Iris pigment epithelial cell (primary cell): ENCODE measurements at regions not wholly inside any gene's neighbourhood (a gene's known extent, or its start where the extent isn't known, plus 50 kb on each side); places are given as distances from the start of the nearest gene placed in this dataset.

Source experiments
- DNase-seq: peaks from one replicate; pipeline ENCODE4 v3.0.0-alpha.2; 2011; ENCODE audit warnings: low read depth

DNA sequence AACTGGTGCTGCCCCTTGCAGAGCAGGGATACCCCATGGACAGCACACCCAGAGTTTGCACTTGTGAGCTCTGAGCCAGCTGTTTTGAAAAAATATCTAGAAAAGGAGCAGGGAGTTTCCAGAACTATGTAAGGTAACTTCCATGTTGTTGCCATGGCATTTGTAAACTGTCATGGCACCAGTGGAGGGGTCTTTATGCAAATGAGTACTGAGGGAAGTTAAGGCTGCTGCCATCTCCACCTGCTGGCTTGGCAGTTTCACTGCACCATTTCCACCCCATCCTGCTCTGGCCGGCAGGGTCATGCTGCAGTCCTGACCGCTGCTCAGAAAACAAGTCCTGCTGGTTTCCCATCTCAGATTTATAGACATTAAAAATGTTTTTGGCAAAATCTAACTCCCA, 52.3 kb upstream of the SNTG2 start:
- no peak for DNase-seq

DNA sequence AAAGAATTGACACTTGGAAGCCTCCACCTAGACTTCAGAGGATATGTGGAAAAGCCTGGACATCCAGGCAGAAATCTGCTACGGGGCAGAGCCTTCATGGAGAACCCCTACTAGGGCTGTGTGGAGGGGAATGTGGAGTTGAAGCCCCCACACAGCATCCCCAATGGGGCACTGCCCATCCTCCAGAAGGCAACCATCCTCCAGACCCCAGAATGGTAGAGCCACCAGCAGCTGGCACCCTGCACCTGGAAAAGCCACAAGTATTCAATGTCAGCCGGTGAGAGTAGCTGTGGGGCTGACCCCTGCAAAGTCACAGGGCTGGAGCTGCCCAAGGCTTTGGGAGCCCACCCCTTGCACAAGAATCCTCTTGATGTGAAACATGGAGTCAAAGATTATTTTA, 53.6 kb upstream of the SNTG2 start:
- DNase-seq: no peak

DNA sequence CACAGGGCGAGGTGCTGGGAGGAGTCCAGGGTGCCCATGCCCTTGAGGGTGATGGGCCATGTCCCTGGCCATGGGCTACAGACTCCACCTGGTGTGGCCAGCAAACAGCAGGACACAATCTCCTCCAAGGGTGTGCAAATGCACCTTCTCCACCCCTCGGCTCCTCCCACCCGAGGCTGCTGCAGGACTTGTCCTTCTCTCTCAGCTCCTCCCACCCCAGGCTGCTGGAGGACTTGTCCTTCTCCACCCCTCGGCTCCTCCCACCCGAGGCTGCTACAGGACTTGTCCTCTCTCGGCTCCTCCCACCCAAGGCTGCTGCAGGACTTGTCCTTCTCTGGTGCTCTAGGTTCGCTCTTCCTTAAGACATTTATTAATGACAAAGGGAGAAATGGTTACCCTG, 57.3 kb upstream of the SNTG2 start:
- DNase-seq: no peak

GRCh38 chr2:892892-893291, 57.8 kb upstream of the SNTG2 start:
- no peak for DNase-seq

DNA sequence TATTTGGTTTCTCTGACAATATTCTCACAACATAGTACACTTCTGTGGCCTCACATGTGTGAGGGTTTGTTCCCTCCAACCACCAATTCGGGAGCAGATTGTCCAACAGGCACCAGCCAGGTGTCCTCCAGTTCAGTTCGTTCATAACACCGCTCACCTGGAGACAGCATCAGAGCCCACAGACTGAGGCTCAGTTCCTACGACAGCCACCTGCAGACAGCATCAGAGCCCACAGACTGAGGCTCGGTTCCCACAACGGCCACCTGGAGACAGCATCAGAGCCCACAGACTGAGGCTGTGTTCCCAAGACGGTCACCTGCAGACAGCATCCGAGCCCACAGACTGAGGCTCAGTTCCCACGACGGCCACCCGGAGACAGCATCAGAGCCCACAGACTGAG, 58.2 kb upstream of the SNTG2 start:
- no peak for DNase-seq

GRCh38 chr2:891734-892133, 58.9 kb upstream of the SNTG2 start:
- DNase-seq: no peak

- no peak for DNase-seq
Observed at GRCh38 chr2:890791-891190, 59.9 kb upstream of the SNTG2 start.

- no peak for DNase-seq
Observed at GRCh38 chr2:890214-890613, 60.4 kb upstream of the SNTG2 start.

DNA sequence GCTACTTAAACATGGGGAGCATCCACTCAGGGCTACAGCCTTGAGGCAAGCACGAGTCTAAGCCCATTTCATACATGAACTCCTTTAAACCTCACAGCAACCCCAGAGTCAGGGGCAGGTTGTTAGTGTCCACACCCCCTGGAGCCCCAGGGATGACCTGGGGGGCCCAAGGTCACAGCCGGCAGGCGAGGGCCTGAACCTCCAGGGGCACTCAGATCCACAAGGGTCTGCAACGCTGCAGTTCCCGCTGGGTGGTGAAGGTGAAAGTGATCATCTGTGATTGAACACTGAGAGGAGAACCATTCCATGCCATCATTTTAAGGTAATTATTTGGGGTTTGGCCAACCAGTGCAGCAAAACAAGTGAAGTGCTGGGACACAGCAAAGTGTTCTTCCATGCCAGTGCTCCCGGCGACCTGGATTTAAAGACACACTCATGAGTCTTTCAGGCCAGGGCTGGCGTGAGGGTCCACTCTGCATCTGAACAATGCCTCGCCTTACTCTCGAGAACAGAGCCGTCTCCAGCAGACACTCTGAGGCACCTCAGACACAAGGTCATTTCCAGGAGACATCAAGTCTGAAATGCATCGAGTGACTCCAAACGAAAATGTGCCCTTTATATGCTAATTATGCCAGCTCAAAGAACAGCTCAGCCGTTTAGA, 61.6 kb upstream of the SNTG2 start:
- no peak for DNase-seq

GRCh38 chr2:888211-888801, 62.3 kb upstream of the SNTG2 start:
- DNase-seq: no peak

GRCh38 chr2:887639-888038, 63.0 kb upstream of the SNTG2 start:
- DNase-seq: no peak

DNA sequence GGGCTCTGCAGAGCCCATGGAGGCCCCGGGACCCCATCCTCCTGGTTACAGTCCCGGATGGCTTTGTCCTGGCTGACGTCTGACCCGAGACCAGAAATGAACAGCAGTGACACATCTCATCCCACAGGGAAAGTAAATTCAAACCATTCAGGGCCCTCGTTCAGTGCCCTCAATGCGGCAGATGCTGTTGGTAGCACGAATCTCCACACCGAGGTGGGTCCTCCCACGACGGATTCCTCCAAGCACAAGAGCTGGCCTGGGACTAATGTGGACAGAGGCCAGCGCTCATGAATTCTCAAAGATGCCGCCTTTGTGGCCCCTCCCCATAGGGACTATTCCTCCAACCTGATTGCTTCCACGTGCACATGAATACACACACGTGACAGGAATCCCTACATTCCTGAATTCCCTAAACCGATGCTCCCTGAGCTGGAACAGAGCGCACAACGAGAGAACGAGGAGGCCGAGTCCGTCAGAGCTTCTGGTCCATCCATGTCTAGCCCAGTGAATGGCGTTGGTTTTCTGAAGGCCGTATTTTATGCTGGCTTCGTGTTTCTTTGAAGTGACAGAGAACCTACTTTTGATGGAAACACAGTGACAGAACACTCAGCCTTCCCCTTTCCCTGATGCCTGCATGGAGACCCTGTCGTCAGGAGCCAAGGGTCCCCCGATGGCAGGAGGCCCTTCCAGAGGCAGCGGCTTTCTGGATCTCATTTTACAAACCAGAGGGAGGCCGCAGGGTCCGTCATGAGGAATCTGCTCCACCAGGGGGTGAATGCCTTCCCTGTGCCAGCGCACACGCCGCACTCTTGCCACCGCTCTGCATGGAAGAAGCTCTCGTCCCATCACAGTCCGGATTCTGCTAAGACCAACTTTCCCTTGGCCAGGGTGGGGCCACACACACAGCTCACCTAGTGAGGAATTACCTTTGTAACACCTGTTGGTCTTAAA, 64.3 kb upstream of the SNTG2 start:
- DNase-seq: no peak

DNA sequence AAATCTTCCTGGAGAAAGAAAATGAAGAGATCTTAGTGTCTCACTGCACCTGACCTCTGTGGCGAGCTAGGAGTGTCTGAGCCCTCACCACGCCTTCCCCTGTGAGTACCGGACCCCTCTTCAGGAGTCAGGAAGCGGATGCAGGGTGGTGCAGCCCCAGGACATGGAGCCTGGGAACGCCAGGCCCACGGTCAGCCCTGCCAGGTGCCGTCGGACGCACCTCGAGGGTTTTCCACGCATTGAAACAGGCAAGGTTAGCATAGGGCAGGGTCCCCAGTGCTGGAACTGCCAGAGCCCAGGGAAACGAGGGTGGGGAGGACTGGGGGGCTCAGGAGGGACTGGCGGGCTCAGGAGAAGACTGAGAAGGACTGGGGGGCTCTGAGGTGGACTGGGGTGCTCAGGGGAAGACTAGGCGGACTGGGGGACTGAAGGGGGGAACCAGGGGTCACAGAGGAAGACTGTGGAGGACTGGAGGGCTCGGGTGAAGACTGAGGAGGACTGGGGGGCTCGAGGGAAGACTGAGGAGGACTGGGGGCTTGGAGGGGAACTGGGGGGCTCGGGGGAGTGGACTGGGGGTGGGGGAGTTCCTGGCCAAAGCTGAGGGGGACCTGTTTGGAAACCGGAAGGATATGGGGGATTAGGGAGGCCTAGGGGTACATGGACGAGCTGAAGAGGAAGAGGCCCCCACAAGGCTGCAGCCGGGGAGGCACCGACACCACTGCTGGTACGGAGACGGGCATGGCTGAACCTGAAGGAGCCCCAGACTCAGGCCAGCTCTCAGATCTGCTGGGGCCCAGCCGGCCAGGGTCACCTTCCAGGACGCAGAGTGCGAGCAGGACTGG, 65.2 kb upstream of the SNTG2 start:
- DNase-seq: no peak

GRCh38 chr2:883803-884748, 66.6 kb upstream of the SNTG2 start:
- no peak for DNase-seq

DNA sequence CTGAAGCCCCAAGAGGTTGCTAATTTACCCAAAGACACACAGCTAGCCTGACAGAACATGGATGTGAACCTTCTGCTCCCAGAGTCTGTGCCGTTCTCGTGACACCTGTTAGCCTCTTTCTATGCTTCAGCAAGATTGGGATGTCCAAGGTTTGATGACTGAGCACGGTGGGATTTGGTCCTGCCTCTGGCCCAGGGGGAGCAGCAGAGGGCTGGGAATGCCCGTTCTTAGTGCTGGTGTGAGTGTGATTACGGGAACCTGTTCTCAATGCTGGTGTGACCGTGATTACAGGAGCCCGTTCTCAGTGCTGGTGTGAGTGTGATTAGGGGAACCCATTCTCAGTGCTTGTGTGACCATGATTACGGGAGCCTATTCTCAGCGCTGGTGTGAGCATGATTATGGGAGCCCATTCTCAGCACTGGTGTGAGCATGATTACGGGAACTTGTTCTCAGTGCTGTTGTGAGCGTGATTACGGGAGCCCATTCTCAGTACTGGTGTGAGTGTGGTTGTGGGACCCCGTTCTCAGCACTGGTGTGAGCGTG, 67.3 kb upstream of the SNTG2 start:
- no peak for DNase-seq

GRCh38 chr2:881204-881918, 69.3 kb upstream of the SNTG2 start:
- DNase-seq: no peak

DNA sequence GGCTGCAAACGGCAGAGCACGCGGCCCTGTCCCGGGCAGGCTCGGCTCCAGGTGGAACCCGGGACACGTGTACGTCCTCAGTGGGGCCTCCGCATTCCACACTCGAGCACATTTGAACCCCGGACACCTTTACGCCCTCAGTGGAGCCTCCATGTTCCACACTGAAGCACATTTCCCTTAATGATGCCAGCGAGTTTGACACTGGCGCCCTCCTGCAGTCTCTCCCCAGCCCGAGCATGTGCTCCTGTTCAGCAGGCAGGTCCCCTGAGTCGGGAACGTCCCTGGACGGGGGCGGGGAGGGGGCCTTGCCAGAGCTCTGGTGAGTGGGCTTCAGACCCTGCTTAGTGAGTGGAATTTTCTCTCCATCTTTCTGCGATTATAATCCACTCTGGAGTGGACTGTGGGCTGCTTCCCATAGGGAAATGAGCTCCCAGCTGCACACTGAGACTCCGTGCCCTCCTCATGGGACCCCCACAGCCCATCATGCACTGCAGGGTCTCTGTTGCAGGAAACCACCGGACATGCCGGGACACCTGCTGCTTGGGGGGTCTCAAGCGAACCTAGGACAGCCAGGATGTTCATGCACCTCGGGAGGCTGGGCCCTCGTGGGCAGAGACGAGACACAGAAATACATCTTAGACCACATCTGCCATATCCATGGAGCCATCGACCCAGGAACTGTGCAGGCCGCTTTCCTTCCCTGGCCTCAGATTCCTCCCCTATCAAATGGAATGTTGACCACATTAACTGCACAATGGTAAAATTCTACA, 70.3 kb upstream of the SNTG2 start:
- no peak for DNase-seq

GRCh38 chr2:879540-879939, 71.1 kb upstream of the SNTG2 start:
- DNase-seq: no peak

GRCh38 chr2:878245-878930, 72.3 kb upstream of the SNTG2 start:
- DNase-seq: no peak
